ENCODE measurements at regions not wholly inside any gene's neighbourhood (a gene's known extent, or its start where the extent isn't known, plus 50 kb on each side); places are given as distances from the start of the nearest gene placed in this dataset.

DNA sequence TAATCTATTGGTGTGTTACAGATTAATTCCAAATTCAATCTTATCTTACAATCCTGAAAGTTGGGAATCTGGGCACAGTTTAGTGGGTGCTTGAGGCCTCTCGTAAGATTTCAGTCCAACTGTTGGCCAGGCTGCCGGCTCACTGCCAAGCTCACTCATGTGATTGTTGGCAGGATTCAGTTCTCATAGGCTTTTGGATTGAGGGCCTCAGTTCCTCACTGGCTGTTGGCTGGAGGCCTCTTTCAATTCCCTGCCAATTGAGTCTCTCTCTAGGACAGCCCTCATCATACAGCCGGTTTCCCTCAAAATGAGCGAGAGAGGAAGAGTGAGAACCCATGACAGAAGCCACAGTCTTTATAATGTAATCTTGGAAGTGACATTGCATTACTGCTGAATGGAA is 123.5 kb upstream of the FBXO33 start:
- H3K4me3 ChIP-seq (replicated peaks in 1 of 3; ENCODE audit: low read depth in 2 of 3, low read length in 3 of 3), result no peak overlapping the region
- Mint-ChIP-seq H3K36me3 (no peaks in the 10 kb centered on the region), H3K9me3 (peaks cover 10 to 31% (median 17%) of the 10 kb centered on the region in 7 donors), H3K27ac (no peak overlapping the region), H3K4me3 (no peak overlapping the region), H3K4me1 (no peaks in the 10 kb centered on the region), H3K27me3 (ENCODE audit: low read depth in 3 of 3) (no peaks in the 10 kb centered on the region)
- no peak overlapping the region for H2AFZ ChIP-seq (ENCODE audit: insufficient read depth, low read depth, low read length, poor library complexity, severe bottlenecking)
- no peaks in the 10 kb centered on the region for H3K36me3 ChIP-seq (replicated peaks in 1 of 2; ENCODE audit: control insufficient read depth in 1 of 2, insufficient read depth in 2 of 2, low read length in 2 of 2)
- no peaks in the 10 kb centered on the region for H3K4me1 ChIP-seq (ENCODE audit: control insufficient read depth in 1 of 2, insufficient read depth in 2 of 2, low read length in 2 of 2)
- no peak for DNase-seq
- 100% methylated on average over 1 of the region's 4 CpGs for WGBS (ENCODE audit: insufficient coverage)
- no peaks in the 10 kb centered on the region for H3K27me3 ChIP-seq (ENCODE audit: control insufficient read depth in 2 of 2, insufficient read depth in 2 of 2, low read length in 2 of 2)
- peaks cover 7 to 21% of the 10 kb centered on the region in 2 donors for H3K9me3 ChIP-seq (replicated peaks in 1 of 2; ENCODE audit: control insufficient read depth in 1 of 2, insufficient read depth in 1 of 2, low read length in 2 of 2)
- no peak overlapping the region for H3K9ac ChIP-seq (ENCODE audit: insufficient read depth, low read length, poor library complexity, severe bottlenecking)
- no peaks in the 10 kb centered on the region for H3K79me2 ChIP-seq (ENCODE audit: insufficient read depth, low read length)
- H3K27ac ChIP-seq (ENCODE audit: low read depth in 1 of 2, low read length in 2 of 2), result no peak overlapping the region
- H4K20me1 ChIP-seq (ENCODE audit: insufficient read depth, low read length), result no peaks in the 10 kb centered on the region
- intact Hi-C loops (cut with micrococcal nuclease), result no loop called here
- no peak for TF ChIP-seq CTCF (IDR thresholded peaks at IDR 0.05)
- no peak overlapping the region for H3K4me2 ChIP-seq (replicated peaks; ENCODE audit: extremely low read depth, low read length, poor library complexity, severe bottlenecking)

DNA sequence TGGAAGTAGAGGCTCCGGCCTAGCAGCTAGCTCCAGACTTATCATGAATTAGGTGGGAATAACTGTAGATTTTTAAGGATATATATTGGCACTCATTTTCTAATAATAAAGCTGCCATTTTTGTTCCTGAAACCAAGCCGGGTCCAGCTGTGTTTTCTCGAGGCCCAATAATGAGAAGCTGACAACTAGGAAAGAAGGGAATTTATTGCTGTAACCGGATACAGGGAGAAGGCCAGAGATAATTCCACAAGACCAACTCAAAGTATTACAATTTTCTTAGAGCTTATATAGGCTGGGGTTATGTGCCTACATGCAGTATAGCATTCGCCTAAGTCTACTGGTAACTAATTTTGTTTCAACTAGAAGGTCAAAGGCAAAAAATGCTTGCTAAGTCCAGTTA is 122.3 kb upstream of the FBXO33 start:
- H3K4me2 ChIP-seq (replicated peaks; ENCODE audit: extremely low read depth, low read length, poor library complexity, severe bottlenecking), result no peak overlapping the region
- intact Hi-C loops (cut with micrococcal nuclease), result no loop called here
- no peaks in the 10 kb centered on the region for H3K36me3 Mint-ChIP-seq
- no peaks in the 10 kb centered on the region for H3K4me1 ChIP-seq (ENCODE audit: control insufficient read depth in 1 of 2, insufficient read depth in 2 of 2, low read length in 2 of 2)
- no peak overlapping the region for H3K4me3 Mint-ChIP-seq
- no peak overlapping the region for H3K9ac ChIP-seq (ENCODE audit: insufficient read depth, low read length, poor library complexity, severe bottlenecking)
- H3K4me1 Mint-ChIP-seq, result no peaks in the 10 kb centered on the region
- no peaks in the 10 kb centered on the region for H3K27me3 Mint-ChIP-seq (ENCODE audit: low read depth in 3 of 3)
- no peaks in the 10 kb centered on the region for H4K20me1 ChIP-seq (ENCODE audit: insufficient read depth, low read length)
- no peaks in the 10 kb centered on the region for H3K27me3 ChIP-seq (ENCODE audit: control insufficient read depth in 2 of 2, insufficient read depth in 2 of 2, low read length in 2 of 2)
- peaks cover 9 to 26% (median 16%) of the 10 kb centered on the region in 7 donors for H3K9me3 Mint-ChIP-seq
- no peaks in the 10 kb centered on the region for H3K36me3 ChIP-seq (replicated peaks in 1 of 2; ENCODE audit: control insufficient read depth in 1 of 2, insufficient read depth in 2 of 2, low read length in 2 of 2)
- H3K79me2 ChIP-seq (ENCODE audit: insufficient read depth, low read length), result no peaks in the 10 kb centered on the region
- H3K27ac ChIP-seq (ENCODE audit: low read depth in 1 of 2, low read length in 2 of 2), result no peak overlapping the region
- no CpG with 5 or more reads among the region's 5 CpGs for WGBS (ENCODE audit: insufficient coverage)
- H3K9me3 ChIP-seq (replicated peaks in 1 of 2; ENCODE audit: control insufficient read depth in 1 of 2, insufficient read depth in 1 of 2, low read length in 2 of 2), result peaks cover 6 to 24% of the 10 kb centered on the region in 2 donors
- no peak overlapping the region for H2AFZ ChIP-seq (ENCODE audit: insufficient read depth, low read depth, low read length, poor library complexity, severe bottlenecking)
- H3K4me3 ChIP-seq (replicated peaks in 1 of 3; ENCODE audit: low read depth in 2 of 3, low read length in 3 of 3), result no peak overlapping the region
- no peak for TF ChIP-seq CTCF (IDR thresholded peaks at IDR 0.05)
- DNase-seq, result no peak
- no peak overlapping the region for H3K27ac Mint-ChIP-seq
